ENCODE measurements at regions not wholly inside any gene's neighbourhood (a gene's known extent, or its start where the extent isn't known, plus 50 kb on each side); places are given as distances from the start of the nearest gene placed in this dataset.

DNA sequence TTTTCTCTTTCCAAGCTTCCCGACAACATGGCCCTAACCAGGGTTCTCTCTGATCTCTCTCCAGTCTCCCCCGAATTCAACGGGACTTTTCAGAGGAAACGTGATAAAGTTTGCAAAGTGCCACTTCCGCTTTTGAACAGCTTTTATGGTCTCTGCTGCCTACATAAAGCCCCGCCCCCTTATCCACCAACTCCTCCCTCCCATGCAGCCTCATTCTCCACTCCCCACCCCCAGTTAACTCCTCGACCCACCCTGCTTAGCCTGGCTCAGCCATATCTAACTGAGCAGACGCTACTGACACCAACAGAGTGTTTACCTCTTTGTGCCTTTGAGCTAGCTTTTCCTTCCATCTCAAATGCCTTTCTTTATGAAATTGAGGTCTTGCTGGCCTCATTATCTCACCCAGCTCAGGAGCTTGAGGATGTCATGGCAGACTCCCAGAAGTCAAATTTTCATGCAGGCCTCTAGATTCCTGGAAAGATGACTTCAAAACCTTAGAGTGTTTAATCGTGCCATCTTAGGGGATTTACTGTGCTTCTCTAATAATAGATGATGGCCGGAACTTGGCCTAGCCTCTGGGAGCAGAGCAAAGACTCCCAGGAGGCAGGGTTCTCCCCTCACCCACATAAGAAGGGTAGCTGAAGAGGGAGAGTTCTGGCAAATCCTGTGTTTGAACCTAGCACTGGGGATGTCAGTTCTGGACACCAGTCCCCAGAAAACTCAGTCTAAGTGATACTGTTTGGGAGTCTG lies 606.0 kb downstream of the BCOR start:
- no peak overlapping the region for H3K4me3 ChIP-seq (ENCODE audit: low read length)
- H3K9ac ChIP-seq (ENCODE audit: low read length): no peak overlapping the region
- H2AFZ ChIP-seq (ENCODE audit: low read depth, low read length): no peak overlapping the region
- H3K27ac ChIP-seq (ENCODE audit: low read length): no peak overlapping the region
- TF ChIP-seq TAF1 (IDR thresholded peaks at IDR 0.05; ENCODE audit: low read depth): no peak
- TF ChIP-seq, protein P1, sequence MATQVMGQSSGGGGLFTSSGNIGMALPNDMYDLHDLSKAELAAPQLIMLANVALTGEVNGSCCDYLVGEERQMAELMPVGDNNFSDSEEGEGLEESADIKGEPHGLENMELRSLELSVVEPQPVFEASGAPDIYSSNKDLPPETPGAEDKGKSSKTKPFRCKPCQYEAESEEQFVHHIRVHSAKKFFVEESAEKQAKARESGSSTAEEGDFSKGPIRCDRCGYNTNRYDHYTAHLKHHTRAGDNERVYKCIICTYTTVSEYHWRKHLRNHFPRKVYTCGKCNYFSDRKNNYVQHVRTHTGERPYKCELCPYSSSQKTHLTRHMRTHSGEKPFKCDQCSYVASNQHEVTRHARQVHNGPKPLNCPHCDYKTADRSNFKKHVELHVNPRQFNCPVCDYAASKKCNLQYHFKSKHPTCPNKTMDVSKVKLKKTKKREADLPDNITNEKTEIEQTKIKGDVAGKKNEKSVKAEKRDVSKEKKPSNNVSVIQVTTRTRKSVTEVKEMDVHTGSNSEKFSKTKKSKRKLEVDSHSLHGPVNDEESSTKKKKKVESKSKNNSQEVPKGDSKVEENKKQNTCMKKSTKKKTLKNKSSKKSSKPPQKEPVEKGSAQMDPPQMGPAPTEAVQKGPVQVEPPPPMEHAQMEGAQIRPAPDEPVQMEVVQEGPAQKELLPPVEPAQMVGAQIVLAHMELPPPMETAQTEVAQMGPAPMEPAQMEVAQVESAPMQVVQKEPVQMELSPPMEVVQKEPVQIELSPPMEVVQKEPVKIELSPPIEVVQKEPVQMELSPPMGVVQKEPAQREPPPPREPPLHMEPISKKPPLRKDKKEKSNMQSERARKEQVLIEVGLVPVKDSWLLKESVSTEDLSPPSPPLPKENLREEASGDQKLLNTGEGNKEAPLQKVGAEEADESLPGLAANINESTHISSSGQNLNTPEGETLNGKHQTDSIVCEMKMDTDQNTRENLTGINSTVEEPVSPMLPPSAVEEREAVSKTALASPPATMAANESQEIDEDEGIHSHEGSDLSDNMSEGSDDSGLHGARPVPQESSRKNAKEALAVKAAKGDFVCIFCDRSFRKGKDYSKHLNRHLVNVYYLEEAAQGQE (IDR thresholded peaks at IDR 0.05; ENCODE audit: borderline replicate concordance): no peak
- TF ChIP-seq POLR2AphosphoS5 (IDR thresholded peaks at IDR 0.05): no peak
- no peak for TF ChIP-seq CTCF (IDR thresholded peaks at IDR 0.05; ENCODE audit: poor library complexity, severe bottlenecking)
- no peak for TF ChIP-seq EZH2 (IDR thresholded peaks at IDR 0.05; ENCODE audit: borderline replicate concordance, insufficient read depth, low read length, poor library complexity, severe bottlenecking)
- no peak for TF ChIP-seq EP300 (conservative IDR thresholded peaks at IDR 0.05; ENCODE audit: poor library complexity, severe bottlenecking)
- no peak for TF ChIP-seq MXI1 (conservative IDR thresholded peaks at IDR 0.05; ENCODE audit: poor library complexity, severe bottlenecking)
- TF ChIP-seq RAD21 (conservative IDR thresholded peaks at IDR 0.05): no peak
- no peak for TF ChIP-seq SMC3 (conservative IDR thresholded peaks at IDR 0.05; ENCODE audit: poor library complexity)
- H3K79me2 ChIP-seq (replicated peaks; ENCODE audit: insufficient read depth, low read length): no peaks in the 10 kb centered on the region
- no peak overlapping the region for H3K4me2 ChIP-seq (ENCODE audit: low read length)
- H3K9me3 ChIP-seq (ENCODE audit: low read length): no peaks in the 10 kb centered on the region
- H3K9me2 ChIP-seq (ENCODE audit: insufficient read depth, low read length): no peaks in the 10 kb centered on the region
- no peaks in the 10 kb centered on the region for H4K20me1 ChIP-seq (ENCODE audit: insufficient read depth)
- H3K27me3 ChIP-seq (ENCODE audit: insufficient read depth, low read depth, low read length): no peaks in the 10 kb centered on the region
- no peaks in the 10 kb centered on the region for H3K36me3 ChIP-seq (ENCODE audit: insufficient read depth, low read length)
- no peaks in the 10 kb centered on the region for H3F3A ChIP-seq (ENCODE audit: insufficient read depth, low read length, poor library complexity, severe bottlenecking)

- Histone ChIP-seq H3K9me3 (ENCODE audit: low read length) (no peaks in the 10 kb centered on the region), H4K20me1 (ENCODE audit: insufficient read depth) (no peaks in the 10 kb centered on the region), H3K9ac (ENCODE audit: low read length) (no peak overlapping the region), H3K9me2 (ENCODE audit: insufficient read depth, low read length) (no peaks in the 10 kb centered on the region), H3K27ac (ENCODE audit: low read length) (no peak overlapping the region), H2AFZ (ENCODE audit: low read depth, low read length) (no peak overlapping the region), H3K4me2 (ENCODE audit: low read length) (no peak overlapping the region), H3K4me3 (ENCODE audit: low read length) (no peak overlapping the region), H3K27me3 (ENCODE audit: insufficient read depth, low read depth, low read length) (no peaks in the 10 kb centered on the region), H3K79me2 (replicated peaks; ENCODE audit: insufficient read depth, low read length) (no peaks in the 10 kb centered on the region), H3K36me3 (ENCODE audit: insufficient read depth, low read length) (no peaks in the 10 kb centered on the region), H3F3A (ENCODE audit: insufficient read depth, low read length, poor library complexity, severe bottlenecking) (no peaks in the 10 kb centered on the region)
- TF ChIP-seq CTCF (IDR thresholded peaks at IDR 0.05; ENCODE audit: poor library complexity, severe bottlenecking) (no peak), TAF1 (IDR thresholded peaks at IDR 0.05; ENCODE audit: low read depth) (no peak), EP300 (conservative IDR thresholded peaks at IDR 0.05; ENCODE audit: poor library complexity, severe bottlenecking) (no peak), SMC3 (conservative IDR thresholded peaks at IDR 0.05; ENCODE audit: poor library complexity) (no peak), MXI1 (conservative IDR thresholded peaks at IDR 0.05; ENCODE audit: poor library complexity, severe bottlenecking) (no peak)
Observed at GRCh38 chrX:39492497-39493162, 605.1 kb downstream of the BCOR start.
